ENCODE measurements at regions not wholly inside any gene's neighbourhood (a gene's known extent, or its start where the extent isn't known, plus 50 kb on each side); places are given as distances from the start of the nearest gene placed in this dataset.

DNA sequence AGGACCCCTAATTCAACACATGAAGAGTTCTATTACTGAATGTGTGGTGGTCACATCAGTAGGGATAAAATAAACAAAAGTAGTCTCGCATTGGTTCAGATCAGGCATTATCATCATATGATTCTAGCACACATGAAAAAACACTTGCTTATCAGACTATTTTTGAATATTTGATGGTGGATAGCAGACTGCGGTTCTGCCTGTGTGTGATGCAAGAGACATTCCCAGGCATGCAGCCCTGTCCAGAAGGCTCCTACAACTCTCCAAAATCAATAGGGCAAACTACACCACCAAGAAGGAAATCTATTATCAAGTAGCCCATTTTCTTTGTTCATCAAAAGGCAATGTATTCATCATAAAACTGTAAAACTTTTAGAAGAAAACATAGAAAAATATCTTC is 304.7 kb downstream of the DUSP10 start (continued):
- TF ChIP-seq, protein P1, sequence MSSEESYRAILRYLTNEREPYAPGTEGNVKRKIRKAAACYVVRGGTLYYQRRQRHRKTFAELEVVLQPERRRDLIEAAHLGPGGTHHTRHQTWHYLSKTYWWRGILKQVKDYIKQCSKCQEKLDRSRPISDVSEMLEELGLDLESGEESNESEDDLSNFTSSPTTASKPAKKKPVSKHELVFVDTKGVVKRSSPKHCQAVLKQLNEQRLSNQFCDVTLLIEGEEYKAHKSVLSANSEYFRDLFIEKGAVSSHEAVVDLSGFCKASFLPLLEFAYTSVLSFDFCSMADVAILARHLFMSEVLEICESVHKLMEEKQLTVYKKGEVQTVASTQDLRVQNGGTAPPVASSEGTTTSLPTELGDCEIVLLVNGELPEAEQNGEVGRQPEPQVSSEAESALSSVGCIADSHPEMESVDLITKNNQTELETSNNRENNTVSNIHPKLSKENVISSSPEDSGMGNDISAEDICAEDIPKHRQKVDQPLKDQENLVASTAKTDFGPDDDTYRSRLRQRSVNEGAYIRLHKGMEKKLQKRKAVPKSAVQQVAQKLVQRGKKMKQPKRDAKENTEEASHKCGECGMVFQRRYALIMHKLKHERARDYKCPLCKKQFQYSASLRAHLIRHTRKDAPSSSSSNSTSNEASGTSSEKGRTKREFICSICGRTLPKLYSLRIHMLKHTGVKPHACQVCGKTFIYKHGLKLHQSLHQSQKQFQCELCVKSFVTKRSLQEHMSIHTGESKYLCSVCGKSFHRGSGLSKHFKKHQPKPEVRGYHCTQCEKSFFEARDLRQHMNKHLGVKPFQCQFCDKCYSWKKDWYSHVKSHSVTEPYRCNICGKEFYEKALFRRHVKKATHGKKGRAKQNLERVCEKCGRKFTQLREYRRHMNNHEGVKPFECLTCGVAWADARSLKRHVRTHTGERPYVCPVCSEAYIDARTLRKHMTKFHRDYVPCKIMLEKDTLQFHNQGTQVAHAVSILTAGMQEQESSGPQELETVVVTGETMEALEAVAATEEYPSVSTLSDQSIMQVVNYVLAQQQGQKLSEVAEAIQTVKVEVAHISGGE (CRISPR knock-in tag; IDR thresholded peaks at IDR 0.05) = no peak

DNA sequence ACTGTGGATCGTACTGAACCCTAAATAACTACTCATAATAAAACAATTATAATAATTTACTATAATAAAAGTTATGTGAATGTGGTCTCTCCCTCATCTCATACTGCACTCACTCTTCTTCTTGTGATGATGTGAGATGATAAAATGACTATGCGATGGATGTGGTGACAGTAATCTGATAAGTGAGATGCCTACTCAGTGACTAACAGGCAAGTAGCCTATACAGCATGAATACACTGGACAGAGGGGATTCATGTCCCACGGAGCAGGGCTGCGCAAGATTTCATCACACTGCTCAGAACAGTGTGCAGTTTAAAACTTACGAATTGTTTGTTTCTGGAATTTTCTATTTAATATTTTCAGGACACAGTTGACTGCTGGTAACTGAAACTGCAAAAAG is 304.0 kb downstream of the DUSP10 start:
- DNase-seq (ENCODE audit: low read depth, low spot score) (no peak), FAIRE-seq (no peak), ATAC-seq (no peak)
- RAD21 ChIA-PET (ENCODE audit: unreplicated experiment) = no interaction called here
- in situ Hi-C loops (cut with MboI) = loop anchor here (5.0 kb wide), 1 partner anchor 561 kb away; the partner anchor contains the start of gene HLX
- no TSS peak for BruUV-seq (replicated peaks)
- CTCF ChIA-PET = interaction anchor here (1.1 to 1.4 kb wide), 2 partner anchors 174 to 627 kb away, joined by 4 to 6 read pairs; no protein-coding TSS in a partner anchor
- H4K20me1 ChIP-seq (ENCODE audit: control insufficient read depth, insufficient read depth) = no peaks in the 10 kb centered on the region
- H3K27ac ChIP-seq (ENCODE audit: control insufficient read depth, insufficient read depth) = no peak overlapping the region
- H3K4me2 ChIP-seq (ENCODE audit: control insufficient read depth, insufficient read depth) = no peak overlapping the region
- no peak overlapping the region for H2AFZ ChIP-seq (ENCODE audit: control insufficient read depth, low read depth, low read length)
- POLR2A ChIA-PET = no interaction called here
- H3K4me1 ChIP-seq (ENCODE audit: control insufficient read depth, insufficient read depth, low read length) = 0 out of 2 replicates have a peak, but pooled peaks cover 4% of the 10 kb centered on the region
- no peak overlapping the region for H3K9ac ChIP-seq (ENCODE audit: control insufficient read depth, insufficient read depth, low read length)
- H3K9me3 ChIP-seq (replicated peaks; ENCODE audit: control insufficient read depth, insufficient read depth, low read length) = no peaks in the 10 kb centered on the region
- intact Hi-C loops (cut with micrococcal nuclease; ENCODE audit: unreplicated experiment) = loop anchor here (5.0 to 10.0 kb wide), 3 partner anchors 173 to 1017 kb away; no protein-coding TSS in a partner anchor
- no peaks in the 10 kb centered on the region for H3K79me2 ChIP-seq (ENCODE audit: control insufficient read depth, insufficient read depth, low read length)
- SMC1A ChIA-PET (ENCODE audit: uncharacterized antibody, unreplicated experiment) = interaction anchor here (0.8 to 2.6 kb wide), 2 partner anchors 563 to 662 kb away, joined by 3 to 9 read pairs; no protein-coding TSS in a partner anchor
- no peaks in the 10 kb centered on the region for H3K27me3 ChIP-seq (replicated peaks in 1 of 2; ENCODE audit: control insufficient read depth in 2 of 2, insufficient read depth in 2 of 2, low read length in 1 of 2)
- TF ChIP-seq ZNF217 (IDR thresholded peaks at IDR 0.05) (no peak), CHD4 (IDR thresholded peaks at IDR 0.05) (no peak), PAX5 (IDR thresholded peaks at IDR 0.05; ENCODE audit: borderline replicate concordance, low read depth, low read length) (no peak), CREM (IDR thresholded peaks at IDR 0.05; ENCODE audit: low read depth) (no peak), MEF2A (IDR thresholded peaks at IDR 0.05; ENCODE audit: insufficient read depth, low read depth, low read length) (no peak), HDAC2 (IDR thresholded peaks at IDR 0.05) (no peak), SMAD1 (IDR thresholded peaks at IDR 0.05; ENCODE audit: low read depth, partially characterized antibody) (no peak), YY1 (IDR thresholded peaks at IDR 0.05; ENCODE audit: low read depth, low read length) (no peak), SMARCA5 (IDR thresholded peaks at IDR 0.05) (no peak), TCF7 (IDR thresholded peaks at IDR 0.05; ENCODE audit: borderline replicate concordance) (no peak), CHD1 (IDR thresholded peaks at IDR 0.05; ENCODE audit: low read depth, low read length) (no peak), BMI1 (IDR thresholded peaks at IDR 0.05; ENCODE audit: borderline replicate concordance) (no peak)
- TF ChIP-seq, protein P2, sequence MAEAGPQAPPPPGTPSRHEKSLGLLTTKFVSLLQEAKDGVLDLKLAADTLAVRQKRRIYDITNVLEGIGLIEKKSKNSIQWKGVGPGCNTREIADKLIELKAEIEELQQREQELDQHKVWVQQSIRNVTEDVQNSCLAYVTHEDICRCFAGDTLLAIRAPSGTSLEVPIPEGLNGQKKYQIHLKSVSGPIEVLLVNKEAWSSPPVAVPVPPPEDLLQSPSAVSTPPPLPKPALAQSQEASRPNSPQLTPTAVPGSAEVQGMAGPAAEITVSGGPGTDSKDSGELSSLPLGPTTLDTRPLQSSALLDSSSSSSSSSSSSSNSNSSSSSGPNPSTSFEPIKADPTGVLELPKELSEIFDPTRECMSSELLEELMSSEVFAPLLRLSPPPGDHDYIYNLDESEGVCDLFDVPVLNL (IDR thresholded peaks at IDR 0.05; ENCODE audit: low read depth, low read length) = no peak
- TF ChIP-seq, protein P3, sequence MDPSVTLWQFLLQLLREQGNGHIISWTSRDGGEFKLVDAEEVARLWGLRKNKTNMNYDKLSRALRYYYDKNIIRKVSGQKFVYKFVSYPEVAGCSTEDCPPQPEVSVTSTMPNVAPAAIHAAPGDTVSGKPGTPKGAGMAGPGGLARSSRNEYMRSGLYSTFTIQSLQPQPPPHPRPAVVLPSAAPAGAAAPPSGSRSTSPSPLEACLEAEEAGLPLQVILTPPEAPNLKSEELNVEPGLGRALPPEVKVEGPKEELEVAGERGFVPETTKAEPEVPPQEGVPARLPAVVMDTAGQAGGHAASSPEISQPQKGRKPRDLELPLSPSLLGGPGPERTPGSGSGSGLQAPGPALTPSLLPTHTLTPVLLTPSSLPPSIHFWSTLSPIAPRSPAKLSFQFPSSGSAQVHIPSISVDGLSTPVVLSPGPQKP (IDR thresholded peaks at IDR 0.05; ENCODE audit: low read depth, low read length) = no peak
- TF ChIP-seq, protein P4, sequence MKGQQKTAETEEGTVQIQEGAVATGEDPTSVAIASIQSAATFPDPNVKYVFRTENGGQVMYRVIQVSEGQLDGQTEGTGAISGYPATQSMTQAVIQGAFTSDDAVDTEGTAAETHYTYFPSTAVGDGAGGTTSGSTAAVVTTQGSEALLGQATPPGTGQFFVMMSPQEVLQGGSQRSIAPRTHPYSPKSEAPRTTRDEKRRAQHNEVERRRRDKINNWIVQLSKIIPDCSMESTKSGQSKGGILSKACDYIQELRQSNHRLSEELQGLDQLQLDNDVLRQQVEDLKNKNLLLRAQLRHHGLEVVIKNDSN (IDR thresholded peaks at IDR 0.05; ENCODE audit: borderline replicate concordance, extremely low read length, insufficient read depth, low read depth, low read length) = no peak
- WGBS (ENCODE audit: insufficient coverage, insufficient replicate concordance, low lambda C conversion rate, missing lambda C conversion rate) = 75% methylated on average over 5 of the region's 5 CpGs
- no peak overlapping the region for H3K4me3 ChIP-seq
- no peaks in the 10 kb centered on the region for H3K36me3 ChIP-seq (ENCODE audit: control insufficient read depth in 2 of 2, insufficient read depth in 2 of 2, low read length in 1 of 2)
